Adipocyte (in vitro differentiated cells): ENCODE measurements at regions not wholly inside any gene's neighbourhood (a gene's known extent, or its start where the extent isn't known, plus 50 kb on each side); places are given as distances from the start of the nearest gene placed in this dataset.
A peak's percentile ranks its signal among the peaks of the same experiment; 100 is the strongest.
"Not testable (repeated sequence)": the region's sequence is repeated elsewhere in the genome, so short reads cannot be mapped to it uniquely, and the experiment has no call there.

ENCODE experiments used
- DNase-seq: peaks from one replicate; pipeline ENCODE4 v3.0.0-alpha.2; 2015; ENCODE audit warnings: low read depth
- H3K27me3 ChIP-seq: replicated peaks from 2 replicates; pipeline ENCODE4 v1.7.0; 2013; ENCODE audit warnings: mild to moderate bottlenecking, low read length, moderate library complexity; ENCODE audit not compliant: control insufficient read depth, insufficient read depth
- H3K36me3 ChIP-seq: 2 replicates; pipeline ENCODE4 v1.7.0; 2013; ENCODE audit warnings: low read length, mild to moderate bottlenecking, moderate library complexity; ENCODE audit not compliant: control insufficient read depth, insufficient read depth, severe bottlenecking
- H3K4me1 ChIP-seq: 2 replicates; pipeline ENCODE4 v1.7.0; 2013; ENCODE audit warnings: mild to moderate bottlenecking, low read length, moderate library complexity; ENCODE audit not compliant: control insufficient read depth, insufficient read depth
- H3K4me3 ChIP-seq: 2 replicates; pipeline ENCODE4 v1.7.0; 2013; ENCODE audit warnings: mild to moderate bottlenecking, low read length, moderate library complexity
- H3K9ac ChIP-seq: 2 replicates; pipeline ENCODE4 v1.7.0; 2013; ENCODE audit warnings: mild to moderate bottlenecking, low read length, moderate library complexity
- H3K9me3 ChIP-seq: 2 replicates; pipeline ENCODE4 v1.7.0; 2013; ENCODE audit warnings: mild to moderate bottlenecking, low read length, moderate library complexity; ENCODE audit not compliant: control insufficient read depth

GRCh38 chr7:69225259-69225943 lies 372.9 kb upstream of the AUTS2 start:
- Histone ChIP-seq H3K9me3 (no peaks in the 10 kb centered on the region), H3K36me3 (no peaks in the 10 kb centered on the region), H3K9ac (no peak overlapping the region), H3K27me3 (peaks cover 5% of the 10 kb centered on the region), H3K4me1 (peaks cover 3% of the 10 kb centered on the region), H3K4me3 (no peak overlapping the region)
- DNase-seq, result no peak

- DNase-seq, result no peak
- Histone ChIP-seq H3K9me3 (no peaks in the 10 kb centered on the region), H3K4me1 (peaks cover 3% of the 10 kb centered on the region), H3K4me3 (no peak overlapping the region), H3K36me3 (no peaks in the 10 kb centered on the region), H3K9ac (no peak overlapping the region), H3K27me3 (peaks cover 9% of the 10 kb centered on the region)
These were observed 370.0 kb upstream of the AUTS2 start for GRCh38 chr7:69228212-69228811.

GRCh38 chr7:69232445-69233376 lies 365.6 kb upstream of the AUTS2 start:
- Histone ChIP-seq H3K36me3 (no peaks in the 10 kb centered on the region), H3K9ac (no peak overlapping the region), H3K27me3 (peaks cover 13% of the 10 kb centered on the region), H3K4me1 (no peaks in the 10 kb centered on the region), H3K4me3 (no peak overlapping the region), H3K9me3 (no peaks in the 10 kb centered on the region)
- DNase-seq, result no peak

GRCh38 chr7:69237541-69237940 lies 360.7 kb upstream of the AUTS2 start:
- no peaks in the 10 kb centered on the region for H3K9me3 ChIP-seq
- H3K4me3 ChIP-seq, result no peak overlapping the region
- H3K27me3 ChIP-seq, result peaks cover 11% of the 10 kb centered on the region
- H3K36me3 ChIP-seq, result no peaks in the 10 kb centered on the region
- H3K9ac ChIP-seq, result no peak overlapping the region
- DNase-seq, result no peak
- H3K4me1 ChIP-seq, result no peaks in the 10 kb centered on the region

- Histone ChIP-seq H3K4me1 (no peaks in the 10 kb centered on the region), H3K27me3 (no peaks in the 10 kb centered on the region), H3K9me3 (no peaks in the 10 kb centered on the region), H3K4me3 (no peak overlapping the region), H3K9ac (no peak overlapping the region), H3K36me3 (no peaks in the 10 kb centered on the region)
- DNase-seq, result no peak
These were observed 355.3 kb upstream of the AUTS2 start for GRCh38 chr7:69243016-69243415.

- Histone ChIP-seq H3K4me1 (no peaks in the 10 kb centered on the region), H3K27me3 (no peaks in the 10 kb centered on the region), H3K36me3 (no peaks in the 10 kb centered on the region), H3K9ac (no peak overlapping the region), H3K9me3 (no peaks in the 10 kb centered on the region), H3K4me3 (no peak overlapping the region)
- no peak for DNase-seq
These were observed 353.6 kb upstream of the AUTS2 start for GRCh38 chr7:69244701-69245100.

- Histone ChIP-seq H3K4me3 (no peak overlapping the region), H3K27me3 (no peaks in the 10 kb centered on the region), H3K4me1 (no peaks in the 10 kb centered on the region), H3K9ac (no peak overlapping the region), H3K36me3 (no peaks in the 10 kb centered on the region), H3K9me3 (no peaks in the 10 kb centered on the region)
- DNase-seq, result peak; percentile 9
These were observed 352.6 kb upstream of the AUTS2 start for GRCh38 chr7:69245646-69246045.

GRCh38 chr7:69246758-69247157 lies 351.5 kb upstream of the AUTS2 start:
- Histone ChIP-seq H3K4me3 (no peak overlapping the region), H3K4me1 (no peaks in the 10 kb centered on the region), H3K36me3 (no peaks in the 10 kb centered on the region), H3K9me3 (peaks cover 3% of the 10 kb centered on the region), H3K9ac (no peak overlapping the region), H3K27me3 (no peaks in the 10 kb centered on the region)
- DNase-seq, result no peak

GRCh38 chr7:69248382-69248828 lies 349.9 kb upstream of the AUTS2 start:
- DNase-seq, H3K4me1 ChIP-seq, H3K27me3 ChIP-seq, H3K36me3 ChIP-seq, H3K9ac ChIP-seq, H3K4me3 ChIP-seq: not testable (repeated sequence)
- peaks cover 12% of the 10 kb centered on the region for H3K9me3 ChIP-seq

- H3K9ac ChIP-seq, result no peak overlapping the region
- H3K9me3 ChIP-seq, result peaks cover 13% of the 10 kb centered on the region
- H3K27me3 ChIP-seq, result peaks cover 8% of the 10 kb centered on the region
- no peaks in the 10 kb centered on the region for H3K36me3 ChIP-seq
- no peaks in the 10 kb centered on the region for H3K4me1 ChIP-seq
- no peak overlapping the region for H3K4me3 ChIP-seq
- no peak for DNase-seq
These were observed 347.3 kb upstream of the AUTS2 start for GRCh38 chr7:69250958-69251357.

- Histone ChIP-seq H3K36me3 (no peaks in the 10 kb centered on the region), H3K4me1 (no peaks in the 10 kb centered on the region), H3K4me3 (no peak overlapping the region), H3K27me3 (peaks cover 8% of the 10 kb centered on the region), H3K9me3 (peaks cover 13% of the 10 kb centered on the region), H3K9ac (no peak overlapping the region)
- no peak for DNase-seq
These were observed 343.6 kb upstream of the AUTS2 start for GRCh38 chr7:69254643-69255042.
